ENCODE measurements at regions not wholly inside any gene's neighbourhood (a gene's known extent, or its start where the extent isn't known, plus 50 kb on each side); places are given as distances from the start of the nearest gene placed in this dataset.

DNA sequence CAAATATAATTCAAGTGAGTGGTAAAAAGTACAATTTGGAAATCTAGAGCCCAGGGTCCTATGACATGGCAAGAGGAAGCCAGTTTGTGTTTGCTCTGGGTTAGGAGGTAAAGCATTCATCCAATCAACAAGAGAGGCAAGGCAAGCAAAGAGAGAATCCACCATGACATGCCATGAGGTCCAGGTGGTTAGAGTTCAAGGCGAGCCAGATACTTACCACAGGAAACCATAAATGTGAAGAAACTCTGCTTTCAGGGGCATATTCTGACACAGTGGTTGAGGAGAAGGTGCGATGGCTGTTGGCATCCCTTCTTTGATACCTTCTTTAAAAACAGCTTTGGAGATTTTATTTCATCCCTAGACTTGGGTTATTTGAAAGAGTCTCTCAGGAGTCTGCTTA, 193.8 kb upstream of the MAN1A1 start:
- DNase-seq (ENCODE audit: low spot score in 2 of 2): no peak
- H3K9me3 Mint-ChIP-seq: no peaks in the 10 kb centered on the region
- H3K36me3 Mint-ChIP-seq: no peaks in the 10 kb centered on the region
- no peak for ATAC-seq (ENCODE audit: low read depth)
- no peak overlapping the region for H3K4me3 Mint-ChIP-seq
- H3K4me1 Mint-ChIP-seq: no peaks in the 10 kb centered on the region
- H3K27ac Mint-ChIP-seq: no peak overlapping the region
- no peaks in the 10 kb centered on the region for H3K27me3 Mint-ChIP-seq

DNA sequence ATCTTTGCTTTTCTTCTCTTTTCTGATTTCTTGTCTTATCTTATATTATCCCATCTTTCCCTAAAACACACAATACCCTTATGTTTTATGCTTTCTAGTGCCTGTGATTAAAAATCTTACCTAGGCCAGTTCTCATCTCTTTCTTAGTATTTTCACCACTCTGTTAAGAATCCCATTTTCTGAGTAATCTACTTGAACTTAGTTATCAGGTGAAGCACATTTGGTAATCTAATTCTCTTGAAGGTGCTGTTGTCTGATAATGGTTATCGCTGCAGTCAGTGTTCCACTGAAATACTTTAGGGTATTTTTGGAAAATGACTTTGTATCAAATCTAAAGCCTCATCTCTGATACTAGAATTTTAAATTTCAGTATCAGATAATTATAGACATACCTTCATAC, 192.5 kb upstream of the MAN1A1 start:
- no peak for ATAC-seq (ENCODE audit: low read depth)
- no peaks in the 10 kb centered on the region for H3K4me1 Mint-ChIP-seq

DNA sequence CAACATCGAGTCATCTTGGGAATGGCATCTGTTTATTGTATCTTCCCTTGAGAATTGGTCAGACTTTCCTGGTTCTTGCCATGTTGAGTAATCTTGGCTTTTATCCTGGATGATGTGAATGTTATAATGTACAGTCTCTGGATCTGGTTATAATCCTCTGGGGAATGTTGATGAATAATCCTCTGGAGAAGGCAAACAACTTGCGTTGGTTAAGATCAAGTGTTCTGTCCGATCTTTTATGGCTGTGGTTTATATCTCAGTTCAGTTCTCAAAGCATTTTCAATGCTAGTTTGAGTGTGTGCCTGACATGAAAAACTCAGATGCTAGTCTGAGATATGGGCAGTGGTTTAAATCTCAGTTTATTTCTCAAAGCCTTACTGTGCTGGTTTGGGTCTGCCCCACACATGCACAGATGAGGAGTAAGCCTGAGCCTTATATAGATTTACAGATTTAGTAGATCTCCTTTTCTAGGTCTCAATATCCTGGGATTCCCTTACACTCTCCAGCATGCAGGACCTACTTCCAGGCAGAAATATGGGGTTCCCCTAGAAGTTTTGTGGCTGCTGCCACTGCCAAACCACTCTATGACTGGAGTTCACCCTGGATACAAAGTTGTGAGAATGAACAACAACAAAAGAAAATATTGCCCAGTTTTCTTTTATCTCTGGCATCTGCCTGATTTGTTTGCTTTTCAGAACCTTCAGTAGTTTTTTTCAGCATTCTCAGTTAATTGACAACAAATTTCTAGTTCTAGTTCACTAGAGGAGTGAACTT, 191.8 kb upstream of the MAN1A1 start:
- ATAC-seq (ENCODE audit: low read depth) (no peak), DNase-seq (ENCODE audit: low spot score in 2 of 2) (no peak)
- H3K9me3 Mint-ChIP-seq: no peaks in the 10 kb centered on the region

More for the DNA sequence above, 192.5 kb upstream of the MAN1A1 start:
- Mint-ChIP-seq H3K4me3 (no peak overlapping the region), H3K9me3 (no peaks in the 10 kb centered on the region), H3K27ac (no peak overlapping the region), H3K27me3 (no peaks in the 10 kb centered on the region), H3K36me3 (no peaks in the 10 kb centered on the region)
- no peak for DNase-seq (ENCODE audit: low spot score in 2 of 2)

DNA sequence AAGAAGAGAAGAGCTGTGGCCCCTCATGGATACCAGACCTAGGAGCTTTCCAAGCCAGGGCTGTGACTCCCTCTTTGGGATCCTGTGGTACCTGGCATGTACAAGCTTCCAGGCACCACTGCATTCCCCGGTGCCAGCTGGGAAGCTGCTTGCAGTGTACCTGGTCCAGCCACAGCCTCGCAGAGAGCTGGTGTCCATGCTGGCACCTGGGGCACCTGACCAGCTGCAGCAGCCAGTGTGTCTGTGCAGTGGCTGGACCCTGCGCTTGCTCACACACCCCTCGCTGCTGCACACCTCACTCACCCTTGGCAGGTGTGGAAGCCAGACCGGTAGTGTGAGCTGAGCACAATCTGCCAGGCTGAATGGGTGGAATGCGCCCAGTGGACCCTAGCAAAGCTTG, 190.9 kb upstream of the MAN1A1 start:
- Mint-ChIP-seq H3K27ac (no peak overlapping the region), H3K4me1 (no peaks in the 10 kb centered on the region), H3K36me3 (no peaks in the 10 kb centered on the region), H3K4me3 (no peak overlapping the region), H3K9me3 (no peaks in the 10 kb centered on the region), H3K27me3 (no peaks in the 10 kb centered on the region)
- ATAC-seq (ENCODE audit: low read depth): no peak
- DNase-seq (ENCODE audit: low spot score in 2 of 2): no peak

More for the DNA sequence above, 191.8 kb upstream of the MAN1A1 start:
- H3K4me3 Mint-ChIP-seq: no peak overlapping the region
- no peaks in the 10 kb centered on the region for H3K4me1 Mint-ChIP-seq
- no peak overlapping the region for H3K27ac Mint-ChIP-seq
- no peaks in the 10 kb centered on the region for H3K36me3 Mint-ChIP-seq
- no peaks in the 10 kb centered on the region for H3K27me3 Mint-ChIP-seq

DNA sequence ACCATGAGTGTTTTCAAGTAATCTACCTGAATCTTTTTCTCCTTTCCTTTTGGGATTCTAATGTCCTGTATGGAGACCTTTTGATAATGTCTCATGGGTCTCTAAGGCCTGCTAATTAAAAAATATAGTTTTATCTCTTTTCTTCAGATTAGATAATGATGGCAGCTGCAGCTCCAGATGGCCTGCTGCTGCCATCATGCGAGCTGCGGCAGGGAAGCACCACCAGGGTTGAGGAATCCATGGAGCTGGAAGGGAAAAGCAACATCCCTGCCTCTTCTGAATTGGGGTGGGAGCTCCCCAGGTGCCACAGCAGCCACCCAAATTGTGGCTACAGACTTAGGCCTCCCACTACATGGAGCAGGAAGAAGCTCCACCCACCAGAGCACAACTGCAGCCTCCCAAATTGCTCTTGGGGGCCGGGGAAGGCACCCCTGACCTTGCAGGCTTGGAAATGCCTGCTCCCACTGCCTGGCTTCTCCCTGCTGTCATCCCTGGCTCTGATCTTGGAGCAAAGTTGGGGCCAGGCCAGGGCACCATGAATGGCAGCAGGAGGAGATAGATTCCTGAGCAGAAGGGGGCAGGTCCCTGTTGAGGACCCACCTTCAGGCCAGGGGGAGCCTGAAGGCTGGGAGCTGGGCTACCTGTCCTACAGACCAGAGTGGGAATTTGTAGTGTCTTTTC, 189.6 kb upstream of the MAN1A1 start:
- no peak overlapping the region for H3K4me3 Mint-ChIP-seq

DNA sequence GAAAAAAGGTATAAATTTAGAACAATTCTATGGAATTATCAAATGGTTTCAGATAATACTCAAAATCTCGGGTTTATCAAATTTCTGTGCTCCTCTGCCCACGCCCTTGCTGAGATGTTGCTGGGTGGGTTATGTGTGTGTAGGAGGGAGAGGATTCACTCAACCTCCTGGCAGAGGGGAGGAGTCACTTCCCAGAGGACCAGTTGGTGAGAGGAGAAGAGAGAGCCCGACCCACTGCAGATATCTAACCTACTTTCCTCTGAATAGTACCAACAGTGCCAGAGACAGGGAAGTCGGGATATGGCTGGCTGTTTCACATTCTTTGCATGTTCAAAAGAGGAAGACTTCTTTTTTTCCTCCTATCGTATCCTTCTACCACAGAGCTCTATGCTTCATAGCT, 187.1 kb upstream of the MAN1A1 start:
- no peaks in the 10 kb centered on the region for H3K36me3 Mint-ChIP-seq
- H3K4me1 Mint-ChIP-seq: peaks cover 6% of the 10 kb centered on the region
- H3K4me3 Mint-ChIP-seq: no peak overlapping the region
- no peak overlapping the region for H3K27ac Mint-ChIP-seq
- no peaks in the 10 kb centered on the region for H3K9me3 Mint-ChIP-seq
- DNase-seq (ENCODE audit: low spot score in 2 of 2) (no peak), ATAC-seq (ENCODE audit: low read depth) (no peak)
- no peaks in the 10 kb centered on the region for H3K27me3 Mint-ChIP-seq

More for the DNA sequence above, 189.6 kb upstream of the MAN1A1 start:
- Mint-ChIP-seq H3K4me1 (no peaks in the 10 kb centered on the region), H3K36me3 (no peaks in the 10 kb centered on the region), H3K27me3 (no peaks in the 10 kb centered on the region), H3K27ac (no peak overlapping the region), H3K9me3 (no peaks in the 10 kb centered on the region)
- no peak for ATAC-seq (ENCODE audit: low read depth)
- no peak for DNase-seq (ENCODE audit: low spot score in 2 of 2)

DNA sequence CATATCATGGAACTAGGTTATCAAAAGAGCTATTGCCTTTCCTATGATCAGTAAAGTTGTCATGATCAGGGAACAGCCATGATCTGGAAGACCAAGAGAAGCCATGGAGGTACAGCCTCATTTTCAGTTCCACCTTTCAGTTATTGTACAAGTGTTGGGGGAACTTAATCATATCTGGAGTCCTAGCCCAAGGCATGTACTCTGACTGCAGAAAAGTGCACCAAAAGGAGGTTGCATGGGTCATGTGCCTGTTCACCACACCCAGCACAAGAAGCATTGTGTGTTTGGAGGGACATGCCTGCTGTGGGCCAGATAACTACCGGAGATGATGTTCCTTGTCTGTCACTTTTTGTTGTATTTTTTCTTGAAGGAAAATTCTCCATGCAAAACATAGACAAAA, 185.8 kb upstream of the MAN1A1 start:
- ATAC-seq (ENCODE audit: low read depth): no peak
- Mint-ChIP-seq H3K36me3 (no peaks in the 10 kb centered on the region), H3K4me3 (no peak overlapping the region), H3K9me3 (no peaks in the 10 kb centered on the region), H3K27me3 (no peaks in the 10 kb centered on the region), H3K27ac (no peak overlapping the region), H3K4me1 (peaks cover 6% of the 10 kb centered on the region)
- no peak for DNase-seq (ENCODE audit: low spot score in 2 of 2)

DNA sequence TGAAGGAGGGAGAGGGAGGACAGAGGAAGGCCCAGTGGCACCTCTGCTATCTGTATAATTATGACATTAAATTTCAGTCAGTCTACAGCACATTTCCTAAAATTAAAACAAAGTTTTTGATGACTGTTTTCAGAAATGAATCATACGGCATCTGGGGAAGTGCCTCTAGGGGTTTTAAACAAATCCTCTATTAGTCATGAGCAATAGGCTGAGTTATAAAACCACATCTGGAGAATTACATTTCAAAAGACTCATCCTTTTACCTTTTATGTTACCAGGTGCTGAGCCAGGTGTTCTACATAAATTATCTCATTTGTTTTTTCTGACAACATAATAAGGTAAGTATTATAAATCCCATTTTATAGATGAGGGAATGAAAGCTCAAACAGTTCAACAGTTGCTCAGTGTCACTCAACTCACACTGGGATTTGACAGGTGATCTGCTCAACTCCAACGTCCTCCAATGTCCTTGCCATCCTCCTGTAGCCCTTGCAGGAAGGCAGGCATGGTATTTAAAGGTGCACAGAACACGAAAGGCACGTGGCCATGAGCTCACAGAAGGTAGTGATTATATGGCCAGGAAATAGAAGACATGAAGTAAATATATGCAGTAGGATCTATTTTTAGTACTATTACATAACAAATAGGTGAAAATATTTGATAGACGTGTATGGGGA, 184.2 kb upstream of the MAN1A1 start:
- ATAC-seq (ENCODE audit: low read depth) (no peak), DNase-seq (ENCODE audit: low spot score in 2 of 2) (no peak)
- no peaks in the 10 kb centered on the region for H3K27me3 Mint-ChIP-seq
- no peaks in the 10 kb centered on the region for H3K9me3 Mint-ChIP-seq
- no peaks in the 10 kb centered on the region for H3K36me3 Mint-ChIP-seq
- no peak overlapping the region for H3K4me3 Mint-ChIP-seq
- H3K4me1 Mint-ChIP-seq: peaks cover 6% of the 10 kb centered on the region
- no peak overlapping the region for H3K27ac Mint-ChIP-seq

DNA sequence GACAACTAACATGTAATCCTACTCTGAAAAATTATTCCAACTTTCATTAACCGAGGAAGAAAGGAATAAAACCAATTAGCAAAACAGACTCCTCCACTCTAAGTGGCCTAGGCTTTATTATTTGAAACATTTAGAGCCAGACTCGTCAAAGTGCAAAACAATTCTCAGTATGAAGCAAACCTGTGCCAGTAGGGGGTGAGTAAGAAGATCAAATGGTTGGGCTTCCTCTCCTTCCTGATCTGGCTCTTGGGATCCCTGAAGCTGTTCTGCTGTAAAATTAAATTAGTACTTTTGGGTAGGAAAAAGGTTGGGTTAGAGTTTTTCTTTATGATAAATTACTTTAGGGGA, 177.6 kb upstream of the MAN1A1 start:
- Mint-ChIP-seq H3K36me3 (no peaks in the 10 kb centered on the region), H3K4me1 (no peaks in the 10 kb centered on the region), H3K4me3 (no peak overlapping the region)

DNA sequence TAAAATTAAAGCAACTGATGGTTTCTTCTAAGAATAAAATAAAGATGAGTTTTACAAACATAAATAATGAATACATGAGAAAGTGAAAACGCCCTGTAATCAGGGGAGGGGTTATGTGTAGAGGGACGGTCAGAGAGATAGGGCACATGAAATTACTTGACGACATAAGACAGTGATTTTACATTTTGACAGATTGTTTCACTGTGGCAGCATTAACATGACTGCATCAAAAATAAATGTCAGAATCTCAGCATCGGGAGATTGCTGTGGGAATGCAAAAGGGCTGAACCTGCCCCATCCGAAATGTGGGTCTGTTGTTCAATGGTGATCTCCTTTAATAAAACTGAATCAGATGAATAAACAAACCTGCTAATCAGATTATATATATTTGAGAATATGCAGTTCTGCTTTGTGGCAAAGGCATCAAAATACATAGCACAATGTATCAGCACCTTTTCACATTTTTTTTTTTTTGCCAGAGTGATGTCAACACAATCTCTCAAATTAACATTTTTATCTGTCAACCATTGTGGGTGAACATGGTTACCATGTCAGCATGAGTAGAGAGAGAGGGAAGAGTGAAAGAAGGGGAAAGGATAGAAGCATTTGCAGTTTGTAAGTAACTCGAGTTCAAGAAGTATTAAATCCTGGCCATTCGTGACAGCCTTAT, 177.1 kb upstream of the MAN1A1 start:
- DNase-seq (ENCODE audit: low spot score in 2 of 2) (no peak), ATAC-seq (ENCODE audit: low read depth) (no peak)
- Mint-ChIP-seq H3K9me3 (no peaks in the 10 kb centered on the region), H3K27me3 (no peaks in the 10 kb centered on the region), H3K27ac (no peak overlapping the region), H3K36me3 (no peaks in the 10 kb centered on the region), H3K4me1 (no peaks in the 10 kb centered on the region), H3K4me3 (no peak overlapping the region)

More for the DNA sequence above, 177.6 kb upstream of the MAN1A1 start:
- H3K27ac Mint-ChIP-seq: no peak overlapping the region
- no peak for DNase-seq (ENCODE audit: low spot score in 2 of 2)
- H3K9me3 Mint-ChIP-seq: no peaks in the 10 kb centered on the region
- H3K27me3 Mint-ChIP-seq: no peaks in the 10 kb centered on the region
- no peak for ATAC-seq (ENCODE audit: low read depth)

DNA sequence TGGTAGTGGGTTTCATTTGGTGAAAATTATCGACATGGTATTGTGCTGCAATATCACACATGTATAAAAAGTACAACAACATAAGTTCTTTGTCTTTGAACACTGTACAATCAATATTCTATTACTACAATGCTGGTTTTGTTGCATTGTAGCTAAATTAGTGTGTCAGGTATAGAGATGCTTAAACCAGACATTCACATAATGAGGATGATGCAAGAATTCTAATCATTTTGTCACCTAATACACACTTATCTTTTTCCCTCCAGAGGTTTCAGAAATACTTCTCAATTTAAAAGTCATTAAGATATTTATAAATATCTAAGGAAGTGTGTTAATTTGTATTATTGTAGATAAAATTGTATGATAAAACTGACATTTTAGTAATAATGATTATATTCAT, 174.8 kb upstream of the MAN1A1 start:
- H3K27ac Mint-ChIP-seq: no peak overlapping the region
- H3K4me1 Mint-ChIP-seq: no peaks in the 10 kb centered on the region
- H3K4me3 Mint-ChIP-seq: no peak overlapping the region
- H3K36me3 Mint-ChIP-seq: no peaks in the 10 kb centered on the region
- no peaks in the 10 kb centered on the region for H3K27me3 Mint-ChIP-seq
- DNase-seq (ENCODE audit: low spot score in 2 of 2): no peak
- H3K9me3 Mint-ChIP-seq: no peaks in the 10 kb centered on the region
- ATAC-seq (ENCODE audit: low read depth): no peak

DNA sequence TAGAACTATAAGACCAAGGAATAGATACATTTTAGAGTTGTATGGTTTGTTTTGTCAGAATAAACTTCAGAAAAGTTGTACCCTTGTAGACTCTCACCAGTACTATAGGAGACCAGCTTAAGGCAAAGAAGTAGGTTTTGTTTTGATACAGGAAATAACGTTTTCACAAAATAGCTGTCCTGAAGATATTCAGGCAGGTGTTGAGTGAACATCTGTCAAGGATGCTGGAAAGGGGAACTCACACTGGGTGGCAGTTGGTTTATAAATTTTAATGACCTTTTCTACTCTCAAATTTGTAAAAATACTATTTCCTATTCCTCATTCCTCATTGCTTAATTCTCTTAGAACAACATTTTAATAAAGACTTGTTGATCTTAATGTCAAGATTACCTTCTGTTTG, 174.0 kb upstream of the MAN1A1 start:
- Mint-ChIP-seq H3K36me3 (no peaks in the 10 kb centered on the region), H3K27me3 (no peaks in the 10 kb centered on the region), H3K4me3 (no peak overlapping the region), H3K9me3 (no peaks in the 10 kb centered on the region), H3K27ac (no peak overlapping the region), H3K4me1 (no peaks in the 10 kb centered on the region)
- no peak for ATAC-seq (ENCODE audit: low read depth)
- no peak for DNase-seq (ENCODE audit: low spot score in 2 of 2)

DNA sequence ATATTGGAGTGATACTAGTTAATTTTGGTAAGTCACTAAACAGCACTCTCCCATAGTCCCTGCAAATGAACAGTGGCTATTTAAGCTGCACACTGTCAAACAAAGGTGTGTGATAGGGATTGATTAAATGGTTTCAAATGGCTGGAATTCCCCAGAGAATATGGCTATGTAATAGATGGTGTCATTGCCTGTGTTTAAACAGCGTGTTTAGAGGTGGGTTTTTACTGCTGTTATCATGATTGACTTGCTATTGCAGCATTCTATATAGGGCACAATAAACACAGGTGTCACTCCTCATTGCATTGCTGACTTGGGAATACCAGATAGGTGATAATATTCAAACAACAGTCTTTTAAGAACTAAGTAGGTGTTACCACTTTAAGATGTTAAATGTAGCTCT, 171.7 kb upstream of the MAN1A1 start:
- H3K9me3 Mint-ChIP-seq: no peaks in the 10 kb centered on the region

DNA sequence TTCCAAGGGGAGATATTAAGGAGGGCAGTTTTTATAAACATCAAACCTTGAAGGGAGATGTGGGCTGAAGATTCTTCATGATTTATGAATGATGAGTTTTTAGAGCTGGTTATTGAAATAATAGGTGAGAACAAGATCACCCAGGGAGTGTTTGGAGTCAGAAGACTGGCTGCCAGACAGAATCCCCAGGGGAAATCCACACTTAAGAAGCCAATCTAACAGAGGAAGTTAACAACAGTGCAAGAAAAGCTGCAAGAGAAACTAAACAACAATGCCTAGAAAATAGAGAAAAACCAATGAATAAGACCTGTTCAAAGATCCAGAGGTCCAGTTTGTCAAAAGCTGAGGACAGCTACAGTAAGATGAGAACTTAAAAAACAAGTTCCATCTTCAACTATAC, 167.9 kb upstream of the MAN1A1 start:
- H3K4me3 Mint-ChIP-seq: no peak overlapping the region
- H3K9me3 Mint-ChIP-seq: no peaks in the 10 kb centered on the region
- no peak overlapping the region for H3K27ac Mint-ChIP-seq
- DNase-seq (ENCODE audit: low spot score in 2 of 2) (no peak), ATAC-seq (ENCODE audit: low read depth) (no peak)
- peaks cover 8% of the 10 kb centered on the region for H3K27me3 Mint-ChIP-seq
- no peaks in the 10 kb centered on the region for H3K36me3 Mint-ChIP-seq
- no peaks in the 10 kb centered on the region for H3K4me1 Mint-ChIP-seq

More for the DNA sequence above, 171.7 kb upstream of the MAN1A1 start:
- Mint-ChIP-seq H3K4me1 (no peaks in the 10 kb centered on the region), H3K27ac (no peak overlapping the region), H3K36me3 (no peaks in the 10 kb centered on the region), H3K4me3 (no peak overlapping the region), H3K27me3 (peaks cover 6% of the 10 kb centered on the region)
- no peak for ATAC-seq (ENCODE audit: low read depth)
- no peak for DNase-seq (ENCODE audit: low spot score in 2 of 2)

All from memory B cell (primary cell).